ENCODE measurements at regions not wholly inside any gene's neighbourhood (a gene's known extent, or its start where the extent isn't known, plus 50 kb on each side); places are given as distances from the start of the nearest gene placed in this dataset.

DNA sequence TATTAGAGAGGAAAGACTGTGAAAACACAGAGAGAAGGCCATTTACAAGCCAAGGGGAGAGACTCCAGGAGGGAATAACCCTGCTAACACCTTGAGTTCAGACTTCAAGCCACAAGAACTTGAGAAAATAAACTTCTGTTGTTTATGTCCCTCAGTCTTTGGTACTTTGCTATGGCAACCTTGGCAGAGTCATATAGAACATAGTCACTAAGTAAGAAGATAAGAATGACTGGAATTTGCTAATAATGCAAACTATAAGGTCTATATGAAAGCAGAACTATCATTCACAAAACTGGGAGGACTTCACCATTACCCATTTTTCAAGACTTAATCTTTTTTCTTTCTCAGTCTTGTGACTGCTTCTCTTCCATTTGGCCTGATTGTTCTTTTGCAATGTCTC, 767.3 kb upstream of the ADAMTS5 start:
- H3K27ac ChIP-seq = no peak overlapping the region
- no peak overlapping the region for H3K4me3 ChIP-seq
- peaks cover 0 to 2% (median 0%) of the 10 kb centered on the region in 4 donors for H3K9me3 ChIP-seq
- TF ChIP-seq, protein P1, sequence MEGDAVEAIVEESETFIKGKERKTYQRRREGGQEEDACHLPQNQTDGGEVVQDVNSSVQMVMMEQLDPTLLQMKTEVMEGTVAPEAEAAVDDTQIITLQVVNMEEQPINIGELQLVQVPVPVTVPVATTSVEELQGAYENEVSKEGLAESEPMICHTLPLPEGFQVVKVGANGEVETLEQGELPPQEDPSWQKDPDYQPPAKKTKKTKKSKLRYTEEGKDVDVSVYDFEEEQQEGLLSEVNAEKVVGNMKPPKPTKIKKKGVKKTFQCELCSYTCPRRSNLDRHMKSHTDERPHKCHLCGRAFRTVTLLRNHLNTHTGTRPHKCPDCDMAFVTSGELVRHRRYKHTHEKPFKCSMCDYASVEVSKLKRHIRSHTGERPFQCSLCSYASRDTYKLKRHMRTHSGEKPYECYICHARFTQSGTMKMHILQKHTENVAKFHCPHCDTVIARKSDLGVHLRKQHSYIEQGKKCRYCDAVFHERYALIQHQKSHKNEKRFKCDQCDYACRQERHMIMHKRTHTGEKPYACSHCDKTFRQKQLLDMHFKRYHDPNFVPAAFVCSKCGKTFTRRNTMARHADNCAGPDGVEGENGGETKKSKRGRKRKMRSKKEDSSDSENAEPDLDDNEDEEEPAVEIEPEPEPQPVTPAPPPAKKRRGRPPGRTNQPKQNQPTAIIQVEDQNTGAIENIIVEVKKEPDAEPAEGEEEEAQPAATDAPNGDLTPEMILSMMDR (IDR thresholded peaks at IDR 0.05) = no peak
- no peak for TF ChIP-seq POLR2A (IDR thresholded peaks at IDR 0.05)
- no peaks in the 10 kb centered on the region for H3K36me3 ChIP-seq
- no peak for DNase-seq
- H3K4me1 ChIP-seq = no peaks in the 10 kb centered on the region
- no peaks in the 10 kb centered on the region for H3K27me3 ChIP-seq

GRCh38 chr21:27725916-27726315, 759.0 kb upstream of the ADAMTS5 start:
- Histone ChIP-seq H3K27ac (peak overlapping the region in 1 of 4 donors; percentile 51), H3K4me3 (no peak overlapping the region), H3K9me3 (no peaks in the 10 kb centered on the region), H3K27me3 (no peaks in the 10 kb centered on the region), H3K36me3 (no peaks in the 10 kb centered on the region), H3K4me1 (no peaks in the 10 kb centered on the region)
- no peak for DNase-seq
- TF ChIP-seq, protein P1 (IDR thresholded peaks at IDR 0.05) = no peak
- TF ChIP-seq POLR2A (IDR thresholded peaks at IDR 0.05) = no peak

GRCh38 chr21:27722095-27722494, 755.2 kb upstream of the ADAMTS5 start:
- TF ChIP-seq, protein P1 (IDR thresholded peaks at IDR 0.05) = no peak
- TF ChIP-seq POLR2A (IDR thresholded peaks at IDR 0.05) = no peak
- no peak overlapping the region for H3K4me3 ChIP-seq
- no peak for DNase-seq
- no peak overlapping the region for H3K27ac ChIP-seq
- no peaks in the 10 kb centered on the region for H3K4me1 ChIP-seq
- H3K36me3 ChIP-seq = no peaks in the 10 kb centered on the region
- no peaks in the 10 kb centered on the region for H3K9me3 ChIP-seq
- H3K27me3 ChIP-seq = no peaks in the 10 kb centered on the region

DNA sequence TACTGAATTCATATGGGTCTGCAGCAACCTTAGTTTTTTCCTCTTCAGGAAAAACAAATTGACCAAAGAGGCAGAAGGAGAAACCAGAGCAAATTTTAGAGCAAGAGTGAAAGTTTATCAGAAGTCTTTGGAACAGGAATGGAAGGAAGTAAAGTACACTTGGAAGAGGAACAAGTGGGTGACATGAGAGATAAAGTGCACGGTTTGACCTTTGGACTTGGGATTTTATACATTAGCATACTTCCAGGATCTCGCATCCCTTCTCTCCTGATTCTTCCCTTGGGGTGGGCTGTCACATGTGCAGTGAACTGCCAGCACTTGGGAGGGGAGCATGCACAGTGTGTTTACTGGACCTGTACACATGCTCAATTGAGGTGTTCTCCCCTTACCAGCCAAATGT, 754.8 kb upstream of the ADAMTS5 start:
- H3K27ac ChIP-seq = no peak overlapping the region
- H3K36me3 ChIP-seq = no peaks in the 10 kb centered on the region
- TF ChIP-seq, protein P1 (IDR thresholded peaks at IDR 0.05) = no peak
- no peak for TF ChIP-seq POLR2A (IDR thresholded peaks at IDR 0.05)
- DNase-seq = no peak
- no peaks in the 10 kb centered on the region for H3K4me1 ChIP-seq
- no peak overlapping the region for H3K4me3 ChIP-seq
- no peaks in the 10 kb centered on the region for H3K27me3 ChIP-seq
- no peaks in the 10 kb centered on the region for H3K9me3 ChIP-seq

- Histone ChIP-seq H3K4me3 (no peak overlapping the region), H3K27me3 (no peaks in the 10 kb centered on the region), H3K4me1 (no peaks in the 10 kb centered on the region), H3K27ac (no peak overlapping the region), H3K36me3 (no peaks in the 10 kb centered on the region), H3K9me3 (no peaks in the 10 kb centered on the region)
- no peak for DNase-seq
- TF ChIP-seq POLR2A (IDR thresholded peaks at IDR 0.05) = no peak
- TF ChIP-seq, protein P1 (IDR thresholded peaks at IDR 0.05) = no peak
These were observed 752.3 kb upstream of the ADAMTS5 start for GRCh38 chr21:27719226-27719625.

DNA sequence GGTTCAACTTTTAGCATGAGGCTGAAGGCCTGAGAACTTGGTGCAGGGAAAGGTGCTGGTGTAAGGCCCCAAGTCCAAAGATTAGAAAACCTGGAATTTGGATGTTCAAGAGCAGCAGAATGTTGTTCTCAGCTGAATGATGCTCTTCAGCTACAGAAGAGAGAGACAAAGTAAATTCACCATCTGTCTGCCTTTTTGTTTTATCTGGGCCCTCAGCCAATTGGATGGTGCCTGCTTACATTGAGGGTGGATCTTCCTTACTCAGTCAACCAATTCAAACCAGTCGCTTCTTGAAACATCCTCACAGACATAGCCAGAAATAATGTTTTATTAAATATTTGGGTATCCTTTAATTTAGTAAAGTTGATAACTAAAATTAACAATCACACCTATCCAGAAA, 748.2 kb upstream of the ADAMTS5 start:
- H3K36me3 ChIP-seq = no peaks in the 10 kb centered on the region
- no peak overlapping the region for H3K4me3 ChIP-seq
- H3K27me3 ChIP-seq = no peaks in the 10 kb centered on the region
- H3K4me1 ChIP-seq = peaks cover 0 to 7% (median 0%) of the 10 kb centered on the region in 4 donors
- no peak for DNase-seq
- no peak for TF ChIP-seq POLR2A (IDR thresholded peaks at IDR 0.05)
- TF ChIP-seq, protein P1 (IDR thresholded peaks at IDR 0.05) = no peak
- H3K27ac ChIP-seq = no peak overlapping the region
- H3K9me3 ChIP-seq = no peaks in the 10 kb centered on the region
